ENCODE measurements at regions not wholly inside any gene's neighbourhood (a gene's known extent, or its start where the extent isn't known, plus 50 kb on each side); places are given as distances from the start of the nearest gene placed in this dataset.
"Not testable (repeated sequence)": the region's sequence is repeated elsewhere in the genome, so short reads cannot be mapped to it uniquely, and the experiment has no call there.

GRCh38 chr3:96480881-96481280 lies 333.5 kb upstream of the EPHA6 start:
- FAIRE-seq (no peak), DNase-seq (ENCODE audit: low spot score) (no peak)

GRCh38 chr3:96483191-96483590 lies 331.2 kb upstream of the EPHA6 start:
- DNase-seq (ENCODE audit: low spot score): peak; percentile 79

GRCh38 chr3:96483781-96484180 lies 330.6 kb upstream of the EPHA6 start:
- no peak for FAIRE-seq

More at GRCh38 chr3:96483191-96483590, 331.2 kb upstream of the EPHA6 start:
- peak; percentile 91 for FAIRE-seq

DNA sequence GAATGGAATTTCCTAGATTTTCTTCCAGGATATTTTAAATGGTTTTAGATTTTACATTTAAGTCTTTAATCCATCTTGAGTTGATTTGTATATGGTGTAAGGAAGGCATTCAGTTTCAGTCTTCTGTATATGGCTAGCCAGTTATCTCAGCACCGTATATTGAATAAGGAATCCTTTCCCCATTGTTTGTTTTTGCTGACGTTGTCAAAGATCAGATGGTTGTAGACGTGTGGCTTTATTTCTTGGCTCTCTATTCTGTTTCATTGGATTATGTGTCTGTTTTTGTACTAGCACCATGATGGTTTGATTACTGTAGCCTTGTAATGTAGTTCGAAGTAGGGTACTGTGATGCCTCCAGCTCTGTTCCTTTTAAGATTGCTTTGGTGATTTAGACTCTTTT lies 325.7 kb upstream of the EPHA6 start:
- FAIRE-seq: no peak
- no peak for DNase-seq (ENCODE audit: low spot score)

More at GRCh38 chr3:96483781-96484180, 330.6 kb upstream of the EPHA6 start:
- DNase-seq (ENCODE audit: low spot score): no peak

- DNase-seq (ENCODE audit: low spot score) (no peak), FAIRE-seq (no peak)
Observed at GRCh38 chr3:96491023-96491422, 323.4 kb upstream of the EPHA6 start.

- FAIRE-seq (no peak), DNase-seq (ENCODE audit: low spot score) (no peak)
Observed at GRCh38 chr3:96491868-96492267, 322.5 kb upstream of the EPHA6 start.

GRCh38 chr3:96510334-96510733 lies 304.1 kb upstream of the EPHA6 start:
- no peak for DNase-seq (ENCODE audit: low spot score)
- no peak for FAIRE-seq

GRCh38 chr3:96537165-96537564 lies 277.2 kb upstream of the EPHA6 start:
- FAIRE-seq (no peak), DNase-seq (ENCODE audit: low spot score) (no peak)

DNA sequence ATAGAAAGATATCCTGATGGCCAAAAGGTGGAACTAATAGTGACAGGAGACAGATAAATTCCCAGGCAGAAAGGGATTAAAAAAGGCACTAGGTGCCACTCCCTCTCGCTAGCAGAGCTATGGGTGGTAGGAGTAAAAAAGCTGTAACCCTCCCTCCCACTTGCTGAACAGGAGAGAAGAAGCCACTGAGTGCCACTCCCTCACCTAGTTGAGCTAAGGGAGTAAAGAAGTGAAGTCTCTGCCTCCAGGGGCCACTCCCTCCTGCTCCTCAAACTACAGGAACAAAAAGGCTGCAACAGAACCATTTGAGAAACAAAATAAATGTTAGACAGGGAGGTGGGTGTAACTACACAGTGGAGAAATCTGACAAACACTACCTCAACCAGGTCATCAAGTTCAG lies 276.2 kb upstream of the EPHA6 start:
- no peak for DNase-seq (ENCODE audit: low spot score)
- FAIRE-seq: no peak

DNA sequence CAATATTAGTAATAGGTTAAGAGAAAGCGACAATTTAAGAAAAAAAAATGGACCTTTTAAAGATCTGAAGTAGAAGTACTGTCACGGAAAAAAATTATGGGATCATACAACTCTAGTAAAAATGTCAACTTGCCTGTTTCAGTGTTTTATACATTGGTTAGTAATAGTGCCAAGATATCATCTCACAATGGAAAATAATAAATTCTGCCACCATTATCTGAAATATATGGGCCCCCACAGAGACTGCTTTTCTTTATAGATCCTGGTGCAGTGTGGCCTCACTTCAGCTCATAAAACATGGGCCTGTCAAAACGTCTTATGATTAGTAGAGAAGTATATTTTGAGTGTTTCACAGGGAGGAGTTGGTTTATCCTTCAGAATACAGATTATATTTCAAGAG lies 266.3 kb upstream of the EPHA6 start:
- no peak for FAIRE-seq

GRCh38 chr3:96576935-96577334 lies 237.5 kb upstream of the EPHA6 start:
- DNase-seq (ENCODE audit: low spot score) (no peak), FAIRE-seq (no peak)

More for the DNA sequence above, 266.3 kb upstream of the EPHA6 start:
- DNase-seq (ENCODE audit: low spot score): no peak

- no peak for DNase-seq (ENCODE audit: low spot score)
- FAIRE-seq: no peak
Observed at GRCh38 chr3:96584066-96584465, 230.3 kb upstream of the EPHA6 start.

- FAIRE-seq; DNase-seq (ENCODE audit: low spot score): not testable (repeated sequence)
Observed at GRCh38 chr3:96606865-96607264, 207.5 kb upstream of the EPHA6 start.

DNA sequence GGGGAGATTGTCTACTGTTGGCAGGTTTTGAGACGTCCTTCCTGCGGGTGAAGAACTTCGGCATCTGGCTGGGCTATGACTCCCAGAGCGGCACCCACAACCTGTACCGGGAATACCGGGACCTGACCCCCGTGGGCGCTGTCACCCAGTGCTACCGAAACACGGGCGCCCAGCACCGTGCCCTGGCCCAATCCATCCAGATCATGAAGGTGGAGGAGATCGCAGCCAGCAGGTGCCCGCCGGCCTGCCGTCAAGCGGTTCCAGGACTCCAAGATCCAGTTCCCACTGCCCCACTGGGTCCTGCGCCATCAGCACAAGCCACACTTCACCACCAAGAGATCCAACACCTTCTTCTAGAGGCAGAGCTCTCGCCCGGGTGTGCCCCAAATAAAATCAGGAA lies 194.9 kb upstream of the EPHA6 start:
- DNase-seq (ENCODE audit: low spot score): no peak
- FAIRE-seq: no peak

DNA sequence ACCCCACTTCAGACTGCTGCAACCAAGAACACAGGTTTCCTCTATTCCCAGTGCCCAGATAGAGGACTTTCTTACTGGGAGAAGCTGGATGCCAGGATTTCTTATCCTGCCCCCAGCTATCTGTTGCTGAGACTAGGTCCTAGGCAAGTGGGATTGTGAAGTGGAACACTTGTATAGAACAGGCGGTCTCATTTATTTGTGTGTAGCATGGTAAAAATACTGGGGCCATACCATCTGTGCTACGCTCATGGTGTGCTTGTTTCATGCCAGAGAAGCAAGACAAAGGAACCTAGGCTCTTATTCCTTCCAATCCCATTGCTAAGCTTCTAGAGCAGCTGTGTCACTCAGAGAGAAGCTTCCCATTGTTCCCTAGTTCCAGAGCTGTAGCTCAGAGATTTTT lies 191.5 kb upstream of the EPHA6 start:
- DNase-seq (ENCODE audit: low spot score): no peak
- FAIRE-seq: no peak

GRCh38 chr3:96631050-96631449 lies 183.3 kb upstream of the EPHA6 start:
- DNase-seq (ENCODE audit: low spot score) (no peak), FAIRE-seq (no peak)

DNA sequence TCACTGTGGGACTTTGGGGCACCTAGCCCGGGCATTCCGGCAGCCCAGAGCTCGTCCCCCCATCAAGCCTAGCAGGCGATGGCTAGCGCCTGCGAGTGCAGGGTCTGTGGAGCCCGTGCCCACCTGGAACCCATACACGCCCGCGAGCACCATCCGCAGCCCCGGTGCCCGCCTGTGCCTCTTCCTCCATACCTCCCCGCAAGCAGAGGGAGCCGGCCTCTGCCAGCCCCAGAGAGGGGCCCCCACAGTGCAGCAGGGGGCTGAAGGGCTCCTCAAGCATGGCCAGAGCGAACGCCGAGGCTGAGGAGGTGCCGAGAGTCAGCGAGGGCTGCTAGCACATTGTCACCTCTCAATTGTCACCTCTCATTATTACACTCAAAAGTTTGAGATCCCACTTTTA lies 167.8 kb upstream of the EPHA6 start:
- no peak for FAIRE-seq
- no peak for DNase-seq (ENCODE audit: low spot score)

DNA sequence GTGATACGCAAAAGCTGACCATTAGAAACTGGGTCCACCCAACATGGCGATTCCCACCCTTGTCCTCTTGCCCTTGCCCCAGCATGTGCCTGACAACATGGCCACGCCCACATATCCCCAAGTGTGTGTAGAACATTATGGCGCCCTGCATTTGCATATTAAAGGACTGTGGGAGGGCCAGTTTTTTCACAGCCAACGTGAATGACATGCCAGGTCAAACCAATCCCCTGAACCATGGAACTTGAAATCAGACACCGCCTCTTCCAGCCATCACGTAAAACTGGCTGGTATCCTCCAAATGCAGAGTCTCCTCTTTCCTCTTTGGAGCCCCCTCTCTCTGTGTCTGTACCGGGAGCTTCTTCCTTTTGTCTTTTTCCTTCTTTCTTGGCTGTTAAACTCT lies 156.7 kb upstream of the EPHA6 start:
- FAIRE-seq (no peak), DNase-seq (ENCODE audit: low spot score) (no peak)

DNA sequence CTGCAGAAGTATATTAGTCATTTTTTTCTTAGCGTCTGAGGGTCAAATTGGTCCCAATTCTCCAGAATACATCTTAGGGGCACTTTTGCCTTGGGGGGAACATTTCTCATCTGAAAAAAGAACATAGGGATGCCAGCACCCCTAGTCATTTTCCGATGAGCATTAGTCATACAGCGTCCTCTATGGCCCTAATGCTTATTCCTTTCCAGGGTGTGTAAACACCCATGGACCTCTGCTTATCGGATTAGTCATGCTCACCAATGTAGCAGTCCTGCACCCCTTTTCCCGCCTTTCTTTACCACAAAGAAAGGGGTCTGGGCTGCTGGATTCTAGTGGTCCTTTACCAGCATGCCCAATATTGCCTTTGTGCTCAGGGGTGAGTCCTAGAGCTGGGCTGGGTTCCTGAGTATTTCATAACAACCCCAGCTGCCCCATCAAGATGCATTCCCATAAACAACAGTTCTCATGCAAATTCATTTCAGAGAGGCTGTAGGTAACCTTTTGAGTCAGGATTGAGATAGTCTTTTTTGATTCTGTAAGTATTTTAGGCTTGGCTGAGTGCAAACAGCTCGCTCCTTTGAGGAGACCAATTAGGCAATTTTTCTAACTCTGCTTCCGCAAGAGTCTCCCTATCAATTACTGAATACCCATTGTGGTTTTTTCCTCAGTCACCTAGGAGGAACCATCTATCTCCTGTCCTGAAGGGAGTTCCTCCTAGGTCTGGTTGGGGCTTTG lies 142.4 kb upstream of the EPHA6 start:
- DNase-seq (ENCODE audit: low spot score); FAIRE-seq: not testable (repeated sequence)

DNA sequence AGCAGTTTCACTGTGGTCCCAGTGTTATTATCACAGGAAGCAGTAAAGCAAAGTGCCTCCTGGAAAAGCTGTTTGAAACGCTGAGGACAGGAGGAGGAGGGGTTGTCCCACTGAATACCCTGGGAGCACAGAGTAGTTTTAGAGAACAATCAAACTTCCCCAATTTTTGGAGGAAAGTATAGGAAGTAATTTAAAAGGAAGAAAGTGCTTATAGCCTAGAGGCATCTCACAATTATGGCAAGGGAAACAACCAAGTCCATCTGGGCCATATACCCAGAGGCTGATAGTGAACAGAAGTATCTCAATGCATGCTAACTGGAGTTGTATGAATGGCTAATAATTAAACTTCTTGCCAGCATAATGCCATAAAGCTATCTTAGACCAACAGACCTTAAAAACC lies 137.2 kb upstream of the EPHA6 start:
- no peak for FAIRE-seq
- DNase-seq (ENCODE audit: low spot score): no peak

- no peak for FAIRE-seq
Observed at GRCh38 chr3:96678325-96678724, 136.1 kb upstream of the EPHA6 start.

GRCh38 chr3:96700322-96701315 lies 113.8 kb upstream of the EPHA6 start:
- DNase-seq (ENCODE audit: low spot score) (no peak), FAIRE-seq (no peak)

More at GRCh38 chr3:96678325-96678724, 136.1 kb upstream of the EPHA6 start:
- no peak for DNase-seq (ENCODE audit: low spot score)
